HG02763 (cell line): ENCODE measurements at regions not wholly inside any gene's neighbourhood (a gene's known extent, or its start where the extent isn't known, plus 50 kb on each side); places are given as distances from the start of the nearest gene placed in this dataset.
"Not testable (repeated sequence)": the region's sequence is repeated elsewhere in the genome, so short reads cannot be mapped to it uniquely, and the experiment has no call there.

Experiments used
- ATAC-seq: cut with Tn5 transposase; IDR thresholded peaks from one replicate; pipeline ENCODE4 v1.9.1; 2021; ENCODE audit warnings: mild to moderate bottlenecking, moderate library complexity; ENCODE audit not compliant: unreplicated experiment

GRCh38 chr7:52406808-52407207, 628.6 kb upstream of the POM121L12 start:
- ATAC-seq: no peak

GRCh38 chr7:52382731-52383130, 652.7 kb upstream of the POM121L12 start:
- ATAC-seq: no peak

GRCh38 chr7:52369922-52370321, 665.5 kb upstream of the POM121L12 start:
- ATAC-seq: no peak

GRCh38 chr7:52365349-52365748, 670.1 kb upstream of the POM121L12 start:
- ATAC-seq: no peak

- no peak for ATAC-seq
Observed at GRCh38 chr7:52362521-52362920, 672.9 kb upstream of the POM121L12 start.

- ATAC-seq: no peak
Observed at GRCh38 chr7:52360541-52360940, 674.9 kb upstream of the POM121L12 start.

GRCh38 chr7:52355053-52355452, 680.4 kb upstream of the POM121L12 start:
- no peak for ATAC-seq

GRCh38 chr7:52352013-52352981, 683.1 kb upstream of the POM121L12 start:
- no peak for ATAC-seq

GRCh38 chr7:52344015-52344414, 691.4 kb upstream of the POM121L12 start:
- ATAC-seq: no peak

GRCh38 chr7:52340067-52340466, 695.4 kb upstream of the POM121L12 start:
- no peak for ATAC-seq

GRCh38 chr7:52328328-52328727, 707.1 kb upstream of the POM121L12 start:
- ATAC-seq: not testable (repeated sequence)

- ATAC-seq: no peak
Observed at GRCh38 chr7:52325237-52325636, 710.2 kb upstream of the POM121L12 start.

GRCh38 chr7:52323202-52323746, 712.2 kb upstream of the POM121L12 start:
- no peak for ATAC-seq

GRCh38 chr7:52320610-52321009, 714.8 kb upstream of the POM121L12 start:
- ATAC-seq: no peak

- no peak for ATAC-seq
Observed at GRCh38 chr7:52317921-52318320, 717.5 kb upstream of the POM121L12 start.

GRCh38 chr7:52311886-52312285, 723.5 kb upstream of the POM121L12 start:
- ATAC-seq: no peak

GRCh38 chr7:52309631-52310030, 725.8 kb upstream of the POM121L12 start:
- no peak for ATAC-seq

GRCh38 chr7:52302765-52303520, 732.5 kb upstream of the POM121L12 start:
- no peak for ATAC-seq

GRCh38 chr7:52297128-52297527, 738.3 kb upstream of the POM121L12 start:
- ATAC-seq: no peak

- ATAC-seq: no peak
Observed at GRCh38 chr7:52294942-52295341, 740.5 kb upstream of the POM121L12 start.

- ATAC-seq: no peak
Observed at GRCh38 chr7:52289247-52289646, 746.2 kb upstream of the POM121L12 start.

- no peak for ATAC-seq
Observed at GRCh38 chr7:52287698-52288097, 747.7 kb upstream of the POM121L12 start.
